Renal cortical epithelial cell (primary cell): ENCODE measurements at regions not wholly inside any gene's neighbourhood (a gene's known extent, or its start where the extent isn't known, plus 50 kb on each side); places are given as distances from the start of the nearest gene placed in this dataset.
A peak's percentile ranks its signal among the peaks of the same experiment; 100 is the strongest.
"Not testable (repeated sequence)": the region's sequence is repeated elsewhere in the genome, so short reads cannot be mapped to it uniquely, and the experiment has no call there.

ENCODE experiments used
- DNase-seq: peaks from one replicate; pipeline ENCODE4 v3.0.0-alpha.2; 2011; ENCODE audit warnings: low read depth

DNA sequence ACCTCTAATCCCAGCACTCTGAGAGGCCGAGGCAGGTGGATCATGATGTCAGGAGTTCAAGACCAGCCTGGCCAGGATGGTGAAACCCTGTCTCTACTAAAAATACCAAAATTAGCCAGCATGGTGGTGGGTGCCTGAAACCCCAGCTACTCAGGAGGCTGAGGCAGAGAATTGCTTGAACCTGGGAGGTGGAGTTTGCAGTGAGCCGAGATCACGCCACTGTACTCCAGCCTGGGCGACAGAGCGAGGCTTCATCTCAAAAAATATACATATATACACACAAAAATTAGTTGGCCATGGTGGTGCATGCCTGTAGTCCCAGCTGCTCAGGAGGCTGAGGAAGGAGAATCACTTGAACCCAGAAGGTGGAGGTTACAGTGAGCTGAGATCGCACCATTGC lies 273.6 kb downstream of the GOLGA6L6 start:
- DNase-seq = not testable (repeated sequence)

DNA sequence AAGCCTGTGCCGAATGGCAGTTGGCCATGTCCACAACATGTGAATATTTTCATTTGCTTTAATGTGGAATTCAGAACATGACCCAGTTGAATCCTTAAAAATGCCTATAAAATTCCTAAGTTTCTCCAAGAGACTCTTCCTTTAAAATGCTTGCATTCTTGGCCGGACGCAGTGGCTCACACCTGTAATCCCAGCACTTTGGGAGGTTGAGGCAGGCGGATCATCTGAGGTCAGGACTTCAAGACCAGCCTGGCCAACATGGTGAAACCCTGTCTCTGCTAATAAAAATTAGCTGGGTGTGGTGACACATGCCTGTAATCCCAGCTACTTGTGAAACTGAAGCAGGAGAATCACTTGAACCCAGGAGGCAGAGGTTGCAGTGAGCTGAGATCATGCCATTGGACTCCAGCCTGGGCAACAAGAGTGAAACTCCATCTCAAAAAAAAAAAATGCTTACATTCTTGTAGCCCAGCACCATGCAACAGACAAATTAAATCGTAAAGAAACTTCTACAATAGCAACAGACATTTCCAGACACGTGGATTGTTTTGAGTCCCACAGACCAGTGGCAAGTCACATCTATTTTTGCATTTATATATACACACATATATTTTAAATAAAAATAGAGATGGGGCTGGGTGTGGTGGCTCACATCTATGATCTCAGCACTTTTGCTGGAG lies 274.4 kb downstream of the GOLGA6L6 start:
- not testable (repeated sequence) for DNase-seq

DNA sequence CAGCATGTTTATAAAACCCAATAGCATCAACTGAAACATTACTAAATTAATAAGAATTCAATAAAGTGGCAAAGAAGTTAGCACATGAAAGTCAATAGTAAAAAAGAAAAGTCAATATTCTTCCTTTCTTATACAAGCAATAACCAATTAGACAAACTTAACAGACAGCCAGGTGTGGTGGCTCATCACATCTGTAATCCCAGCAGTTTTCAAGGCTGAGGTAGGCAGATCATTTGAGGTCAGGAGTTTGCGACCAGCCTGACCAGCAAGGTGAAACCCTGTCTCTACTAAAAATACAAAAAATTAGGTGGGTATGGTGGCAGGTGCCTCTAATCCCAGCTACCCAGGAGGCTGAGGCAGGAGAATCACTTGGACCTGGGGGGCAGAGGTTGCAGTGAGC lies 275.9 kb downstream of the GOLGA6L6 start:
- not testable (repeated sequence) for DNase-seq

DNA sequence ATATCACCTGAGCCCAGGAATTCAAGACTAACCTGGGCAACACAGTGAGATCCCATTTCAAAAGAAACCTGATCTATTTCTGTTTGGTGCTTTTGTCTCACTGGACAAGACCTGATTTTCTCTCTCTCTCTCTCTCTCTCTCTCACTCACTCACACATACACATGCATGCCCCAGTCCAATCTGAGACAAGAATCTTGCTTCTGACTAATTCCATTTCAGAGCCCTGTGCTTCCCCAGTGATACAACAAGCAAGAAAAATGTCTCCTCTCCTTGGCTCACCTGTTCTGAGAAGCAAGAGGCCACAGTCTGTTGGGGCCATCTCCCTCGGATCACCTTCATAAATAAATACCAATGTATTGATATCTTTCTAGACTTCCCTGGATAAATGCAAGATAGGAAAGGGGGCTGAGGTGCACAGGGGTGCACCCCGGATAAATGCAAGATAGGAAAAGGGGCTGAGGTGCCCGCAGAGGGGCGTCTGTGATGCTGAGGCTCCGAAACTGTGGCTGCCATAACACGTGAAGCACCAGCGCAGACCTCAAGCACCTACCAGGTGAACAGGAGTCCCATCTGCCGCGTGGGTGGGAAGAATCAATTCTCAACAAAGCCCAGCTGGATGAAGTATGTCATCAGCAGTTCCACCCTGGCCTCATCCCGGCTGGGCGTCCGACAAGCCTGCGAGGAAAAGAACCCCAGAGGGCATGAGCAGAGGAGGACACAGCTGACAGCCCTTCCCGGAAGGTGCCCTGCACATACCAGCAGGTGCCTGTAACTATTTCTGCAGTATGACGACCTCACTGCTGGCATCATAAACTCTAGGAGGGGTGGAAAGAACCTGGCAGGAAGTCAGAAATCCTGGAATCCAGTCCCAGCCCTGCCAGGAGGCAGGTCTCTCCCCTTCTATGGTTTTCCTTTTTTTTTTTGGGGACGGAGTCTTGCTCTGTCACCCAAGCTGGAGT lies 280.0 kb downstream of the GOLGA6L6 start:
- peak; percentile 32 for DNase-seq

DNA sequence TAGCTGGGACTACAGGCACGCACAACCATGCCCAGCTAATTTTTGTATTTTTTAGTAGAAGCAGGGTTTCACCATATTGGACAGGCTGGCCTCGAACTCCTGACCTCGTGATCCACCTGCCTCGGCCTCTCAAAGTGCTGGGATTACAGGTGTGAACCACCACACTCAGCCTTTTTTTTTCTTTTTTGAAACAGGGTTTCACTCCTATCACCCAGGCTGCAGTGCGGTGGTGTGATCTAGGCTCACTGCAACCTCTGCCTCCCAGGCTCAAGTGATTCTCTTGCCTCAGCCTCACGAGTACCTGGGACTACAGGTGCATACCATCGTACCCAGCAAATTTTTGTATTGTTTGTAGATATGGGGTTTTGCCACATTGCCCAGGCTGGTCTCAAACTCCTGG lies 280.9 kb downstream of the GOLGA6L6 start:
- not testable (repeated sequence) for DNase-seq

DNA sequence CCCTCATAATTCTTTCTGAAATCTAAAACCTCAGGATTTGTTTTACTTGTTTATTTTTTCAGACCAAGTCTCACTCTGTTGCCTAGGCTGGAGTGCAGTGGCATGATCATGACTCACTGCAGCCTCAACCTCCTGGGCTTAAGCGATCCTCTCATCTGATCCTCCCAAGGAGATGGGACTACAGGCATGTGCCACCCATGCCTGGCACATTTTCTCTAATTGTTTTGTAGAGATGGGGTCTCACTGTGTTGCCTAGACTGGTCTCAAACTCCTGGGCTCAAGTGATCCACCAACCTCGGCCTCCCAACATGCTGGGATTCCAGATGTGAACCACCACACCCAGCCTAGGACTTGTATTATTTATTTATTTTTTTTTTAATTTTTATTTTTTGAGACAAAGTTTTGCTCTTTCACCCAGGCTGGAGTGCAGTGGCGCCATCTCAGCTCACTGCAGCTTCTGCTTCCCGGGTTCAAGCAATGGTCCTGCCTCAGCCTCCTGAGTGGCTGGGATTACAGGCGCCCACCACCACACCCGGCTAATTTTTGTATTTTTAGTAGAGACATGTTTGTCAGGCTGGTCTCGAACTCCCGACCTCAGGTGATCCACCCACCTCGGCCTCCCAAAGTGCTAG lies 281.9 kb downstream of the GOLGA6L6 start:
- DNase-seq = not testable (repeated sequence)

DNA sequence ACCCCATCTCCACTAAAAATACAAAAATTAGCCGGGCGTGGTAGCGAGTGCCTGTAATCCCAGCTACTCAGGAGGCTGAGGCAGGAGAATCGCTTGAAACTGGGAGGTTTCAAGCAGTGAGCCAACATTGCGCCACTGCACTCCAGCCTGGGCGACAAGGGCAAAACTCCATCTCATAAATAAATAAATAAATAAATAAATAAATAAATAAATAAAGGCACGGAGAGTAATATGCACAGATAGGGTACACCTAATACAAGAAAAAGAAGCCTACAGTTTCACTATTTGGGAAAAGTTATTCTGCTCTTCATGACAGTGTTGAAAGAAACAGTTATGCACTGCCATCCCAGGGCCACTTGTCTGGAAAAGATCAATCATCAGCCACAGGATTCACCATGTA lies 285.2 kb downstream of the GOLGA6L6 start:
- DNase-seq = not testable (repeated sequence)

DNA sequence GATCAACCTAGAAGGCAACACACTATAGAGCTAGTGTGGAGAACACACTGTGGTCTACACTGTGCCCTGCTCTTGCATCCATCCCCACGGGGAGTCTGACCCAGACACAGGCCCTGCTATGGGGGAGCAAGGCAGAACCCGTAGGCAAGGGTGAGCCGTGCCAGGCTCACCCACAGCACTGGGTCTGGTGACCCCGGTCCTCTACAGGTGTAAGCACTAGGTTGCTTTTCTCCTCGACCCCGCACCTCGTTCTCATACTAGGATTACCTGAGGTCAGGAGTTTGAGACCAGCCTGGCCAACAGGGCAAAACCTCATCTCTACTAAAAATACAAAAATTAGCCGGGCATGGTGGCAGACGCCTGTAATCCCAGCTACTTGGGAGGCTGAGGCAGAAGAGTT lies 286.0 kb downstream of the GOLGA6L6 start:
- DNase-seq = not testable (repeated sequence)

DNA sequence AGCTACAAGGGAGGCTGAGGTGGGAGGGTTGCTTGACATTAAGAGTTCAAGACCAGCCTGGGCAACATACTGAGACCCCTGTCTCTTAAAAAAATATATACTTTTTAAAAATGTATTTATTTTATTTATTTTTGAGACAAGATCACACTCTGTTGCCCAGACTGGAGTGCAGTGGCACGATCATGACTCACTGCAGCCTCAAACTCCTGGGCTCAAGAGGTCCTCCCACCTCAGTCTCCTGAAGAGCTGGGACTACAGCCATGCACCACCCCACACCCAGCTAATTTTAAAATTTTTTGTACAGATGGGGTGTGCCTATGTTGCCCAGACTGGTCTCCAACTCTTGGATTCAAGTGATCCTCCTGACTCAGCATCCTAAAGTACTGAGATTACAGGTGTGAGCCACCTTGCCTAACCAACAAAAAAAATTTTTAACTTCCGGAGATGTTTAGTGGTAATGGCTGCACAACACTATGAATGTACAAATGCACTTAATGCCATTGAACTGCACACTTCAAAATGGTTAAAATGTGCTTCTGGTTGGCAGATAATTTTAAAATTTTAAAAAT lies 288.5 kb downstream of the GOLGA6L6 start:
- DNase-seq = not testable (repeated sequence)

DNA sequence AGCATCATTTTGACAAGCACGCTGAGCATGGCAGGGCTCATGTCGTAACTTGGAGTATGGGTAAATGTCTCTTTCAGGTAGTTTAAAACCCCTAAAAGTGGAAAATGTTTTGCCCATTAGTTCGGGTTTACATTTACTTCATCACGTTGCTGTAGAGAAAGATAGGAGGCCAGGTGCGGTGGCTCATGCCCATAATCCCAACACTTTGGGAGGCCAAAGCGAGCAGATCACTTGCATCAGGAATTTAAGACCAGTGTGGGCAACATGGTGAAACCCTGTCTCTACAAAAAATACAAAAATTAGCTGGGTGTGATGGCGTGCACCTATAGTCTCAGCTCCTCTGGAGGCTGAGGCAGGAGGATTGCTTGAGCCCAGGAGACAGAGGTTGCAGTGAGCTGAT lies 289.6 kb downstream of the GOLGA6L6 start:
- not testable (repeated sequence) for DNase-seq

DNA sequence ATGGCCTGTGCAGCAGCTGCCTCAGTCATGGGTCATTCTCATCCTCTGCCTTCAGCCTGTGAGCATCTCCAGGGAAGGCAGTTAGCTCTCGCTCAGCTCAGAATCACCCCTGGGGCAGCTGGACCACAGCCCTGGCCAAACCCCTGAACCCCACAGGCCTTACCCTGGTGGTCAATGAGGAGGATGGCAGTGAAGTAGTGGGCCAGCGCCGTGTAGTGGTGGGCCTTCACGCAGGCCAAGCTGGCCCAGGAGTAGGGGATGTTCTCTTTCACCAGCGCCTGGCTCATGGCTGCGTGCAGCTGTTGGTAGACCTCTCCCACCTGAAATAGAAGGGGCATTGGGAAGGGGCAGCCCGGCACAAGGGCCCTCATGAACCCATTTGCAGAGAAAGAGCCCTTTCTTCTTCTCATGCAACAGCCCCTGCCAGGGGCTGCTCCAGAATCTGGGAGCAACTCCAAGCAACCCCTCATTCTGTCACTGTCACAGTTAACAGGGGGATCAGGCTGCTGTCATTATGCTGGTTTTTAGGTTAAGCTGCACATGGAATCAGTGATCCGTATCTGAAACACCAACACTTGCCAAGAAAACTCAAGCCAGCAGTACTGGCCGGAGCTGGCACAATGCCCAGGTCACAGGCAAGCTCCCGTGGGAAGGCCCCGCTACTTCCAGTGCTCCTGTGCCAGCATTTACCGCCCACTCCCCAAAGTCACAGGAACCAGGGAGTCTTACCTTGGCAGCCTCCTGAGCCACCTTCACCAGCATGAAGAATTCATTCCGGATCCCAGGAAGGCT lies 290.2 kb downstream of the GOLGA6L6 start:
- DNase-seq = not testable (repeated sequence)

DNA sequence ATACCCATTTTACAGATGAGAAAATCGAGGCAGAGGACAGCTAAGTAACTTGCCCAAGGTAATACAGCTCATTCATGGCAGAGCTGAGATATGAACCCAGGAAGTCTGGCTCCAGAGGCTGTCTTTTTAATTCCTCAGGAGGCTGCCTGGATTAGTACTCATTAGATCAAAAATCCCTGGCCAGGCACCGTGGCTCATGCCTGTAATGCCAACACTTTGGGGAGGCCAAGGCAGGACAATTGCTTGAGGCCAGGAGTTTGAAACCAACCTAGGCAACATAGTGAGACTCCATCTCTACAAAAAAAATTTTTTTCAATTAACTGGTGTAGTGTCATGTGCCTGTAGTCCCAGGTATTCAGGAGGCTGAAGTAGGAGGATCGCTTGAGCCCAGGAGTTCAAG lies 291.4 kb downstream of the GOLGA6L6 start:
- DNase-seq = not testable (repeated sequence)

DNA sequence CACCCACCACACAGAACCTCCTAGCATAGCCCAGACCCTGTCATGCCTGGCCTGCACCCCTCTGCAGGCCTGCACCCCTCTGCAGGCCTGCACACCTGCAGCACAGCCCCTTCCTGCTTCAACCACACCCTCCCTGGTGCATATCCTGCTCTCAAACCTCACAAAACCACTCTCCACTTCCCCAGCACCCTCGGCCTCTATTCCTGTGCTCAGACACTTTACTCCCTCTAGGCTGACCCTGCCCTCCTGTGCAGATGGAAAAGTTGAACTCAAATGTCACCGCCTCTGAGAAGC lies 292.0 kb downstream of the GOLGA6L6 start:
- not testable (repeated sequence) for DNase-seq

DNA sequence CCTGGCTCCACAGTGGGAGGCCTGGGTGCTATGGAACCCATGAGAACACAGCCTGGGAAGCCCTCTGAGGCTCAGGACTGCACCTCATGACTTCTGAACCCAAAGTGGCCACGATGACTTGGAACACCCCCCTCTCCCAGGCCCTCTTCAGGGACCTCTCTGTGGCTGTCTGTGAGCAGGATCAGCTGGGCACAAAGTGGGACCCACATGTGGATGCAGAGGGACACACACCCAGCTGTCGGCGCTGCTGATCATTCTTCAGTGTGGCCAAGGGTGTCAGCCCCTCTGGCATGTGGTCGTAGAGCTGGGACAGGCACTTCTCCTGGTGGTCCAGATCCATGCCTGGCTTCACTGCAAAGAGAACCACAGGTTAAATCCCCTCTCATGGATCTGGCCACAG lies 293.2 kb downstream of the GOLGA6L6 start:
- DNase-seq = not testable (repeated sequence)

DNA sequence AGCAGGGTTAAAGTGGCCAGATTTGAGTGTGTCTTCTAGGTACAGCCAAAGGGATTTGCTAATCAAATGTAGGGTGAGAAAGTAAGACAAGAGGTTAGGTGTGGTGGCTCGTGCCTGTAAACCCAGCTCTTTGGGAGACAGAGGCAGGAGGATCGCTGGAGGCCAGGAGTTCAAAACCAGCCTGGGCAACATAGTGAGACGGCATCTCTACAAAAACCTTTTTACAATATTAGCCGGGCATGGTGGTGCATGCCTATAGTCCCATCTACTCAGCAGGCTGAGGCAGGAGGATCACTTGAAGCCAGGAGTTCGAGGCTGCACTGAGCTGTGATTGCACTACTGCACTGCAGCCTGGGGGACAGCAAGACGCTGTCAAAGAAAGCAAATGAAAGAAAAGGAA lies 294.5 kb downstream of the GOLGA6L6 start:
- not testable (repeated sequence) for DNase-seq

DNA sequence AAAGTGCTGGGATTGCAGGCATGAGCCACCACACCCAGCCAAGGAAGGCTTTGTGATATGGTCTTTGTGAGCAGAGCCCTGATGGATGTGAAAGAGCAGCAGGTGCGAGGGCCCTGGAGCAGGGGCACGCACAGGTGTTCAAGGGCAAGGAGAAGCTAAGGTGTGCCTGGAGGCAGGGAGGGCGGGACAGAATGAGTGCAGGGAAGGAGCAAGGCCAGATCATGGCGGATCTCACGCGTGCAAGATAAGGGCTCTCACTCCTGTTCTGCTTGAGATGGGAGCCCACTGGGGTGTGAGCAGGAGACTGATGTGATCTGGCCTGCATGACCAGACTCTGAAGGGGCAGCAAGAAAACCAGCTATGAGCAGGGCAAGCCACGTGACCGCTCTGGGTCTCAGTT lies 295.0 kb downstream of the GOLGA6L6 start:
- DNase-seq = not testable (repeated sequence)

DNA sequence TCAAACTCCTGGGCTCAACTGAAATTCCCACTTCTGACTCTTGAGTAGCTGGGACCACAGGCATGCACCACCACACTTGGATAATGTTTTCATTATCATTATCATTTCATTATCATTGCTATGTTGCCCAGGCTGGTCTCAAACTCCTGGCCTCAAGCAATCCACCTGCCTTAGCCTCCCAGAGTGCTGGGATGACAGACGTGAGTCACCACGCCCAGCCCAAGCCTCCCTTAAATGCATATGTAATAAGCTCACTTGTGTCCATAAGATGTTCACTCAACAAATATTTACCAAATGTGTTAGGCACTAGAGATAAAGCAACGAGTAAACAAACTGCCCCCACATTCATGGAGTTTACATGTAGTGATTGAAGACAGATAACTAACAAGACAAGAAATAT lies 295.7 kb downstream of the GOLGA6L6 start:
- DNase-seq = not testable (repeated sequence)

DNA sequence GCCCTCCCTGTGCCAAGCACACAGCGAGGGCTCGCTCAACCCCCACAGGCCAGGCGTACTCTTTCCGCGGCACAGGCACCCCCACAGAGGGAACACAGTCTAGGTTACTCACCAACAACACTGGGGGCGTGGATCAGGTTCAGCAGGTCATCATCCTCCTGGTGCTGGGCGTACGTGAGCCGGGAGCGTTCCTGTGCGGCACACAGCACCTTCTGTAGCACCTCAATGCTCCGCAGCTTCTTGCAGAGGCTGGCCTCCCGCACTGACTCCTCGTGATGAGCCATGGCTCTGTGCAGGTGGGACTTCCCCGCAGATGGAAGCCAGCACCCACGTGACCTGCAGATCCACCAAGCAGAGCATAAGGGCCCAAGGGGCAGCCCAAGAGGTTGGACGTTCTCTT lies 296.8 kb downstream of the GOLGA6L6 start:
- not testable (repeated sequence) for DNase-seq

DNA sequence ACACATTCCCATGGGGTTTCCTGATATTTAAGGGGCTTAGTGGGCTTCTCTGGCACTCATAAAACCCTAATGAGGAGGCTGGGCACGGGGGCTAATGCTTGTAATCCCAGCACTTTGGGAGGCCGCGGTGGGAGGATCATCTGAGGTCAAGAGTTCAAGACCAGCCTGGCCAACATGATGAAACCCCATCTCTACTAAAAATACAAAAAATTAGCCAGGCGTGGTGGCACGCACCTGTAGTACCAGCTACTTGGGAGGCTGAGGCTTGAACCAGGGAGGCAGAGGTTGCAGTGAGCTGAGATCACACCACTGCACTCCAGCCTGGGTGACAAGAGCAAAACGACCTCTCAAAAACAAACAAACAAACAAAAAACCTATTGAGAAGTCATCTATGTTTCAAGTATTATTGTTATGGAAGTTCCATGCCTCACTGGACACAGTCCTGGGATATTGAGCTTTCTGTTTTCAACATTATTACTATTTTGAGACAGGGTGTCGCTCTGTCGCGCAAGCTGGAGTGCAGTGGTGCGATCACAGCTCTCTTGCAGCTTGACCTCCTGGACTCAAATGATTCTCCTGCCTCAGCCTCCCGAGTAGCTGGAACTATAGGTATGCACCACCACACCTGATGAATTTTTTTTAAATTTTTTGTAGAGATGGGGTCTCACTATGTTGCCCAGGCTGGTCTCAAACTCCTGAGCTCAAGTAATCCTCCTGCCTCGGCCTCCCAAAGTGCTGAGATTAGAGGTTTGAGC lies 297.9 kb downstream of the GOLGA6L6 start:
- DNase-seq = not testable (repeated sequence)

DNA sequence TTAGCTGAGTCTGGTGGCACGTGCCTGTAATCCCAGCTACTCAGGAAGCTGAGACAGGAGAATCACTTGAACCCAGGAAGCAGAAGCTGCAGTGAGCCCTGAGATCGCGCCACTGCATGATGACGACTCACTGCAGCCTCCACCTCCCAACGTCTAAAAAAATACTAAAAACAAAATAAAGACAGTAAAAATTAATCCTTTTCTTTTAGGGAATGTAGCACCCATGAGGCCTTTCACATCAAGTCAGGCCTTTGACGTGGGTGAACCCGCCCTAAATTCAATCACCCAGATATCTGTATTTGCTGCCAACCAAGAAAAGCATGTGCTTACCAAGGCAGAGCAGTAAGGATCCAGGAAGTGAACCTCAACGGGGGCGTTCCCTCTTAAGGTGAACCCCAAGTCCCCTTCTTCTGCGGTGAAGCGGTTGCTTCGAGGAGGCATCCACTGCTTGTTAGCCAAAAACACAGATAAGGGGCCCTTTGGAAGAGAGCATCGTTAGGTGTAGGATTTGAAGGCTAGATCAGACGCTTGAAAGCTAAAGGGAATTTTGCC lies 301.2 kb downstream of the GOLGA6L6 start:
- not testable (repeated sequence) for DNase-seq
